ENCODE measurements at regions not wholly inside any gene's neighbourhood (a gene's known extent, or its start where the extent isn't known, plus 50 kb on each side); places are given as distances from the start of the nearest gene placed in this dataset.

DNA sequence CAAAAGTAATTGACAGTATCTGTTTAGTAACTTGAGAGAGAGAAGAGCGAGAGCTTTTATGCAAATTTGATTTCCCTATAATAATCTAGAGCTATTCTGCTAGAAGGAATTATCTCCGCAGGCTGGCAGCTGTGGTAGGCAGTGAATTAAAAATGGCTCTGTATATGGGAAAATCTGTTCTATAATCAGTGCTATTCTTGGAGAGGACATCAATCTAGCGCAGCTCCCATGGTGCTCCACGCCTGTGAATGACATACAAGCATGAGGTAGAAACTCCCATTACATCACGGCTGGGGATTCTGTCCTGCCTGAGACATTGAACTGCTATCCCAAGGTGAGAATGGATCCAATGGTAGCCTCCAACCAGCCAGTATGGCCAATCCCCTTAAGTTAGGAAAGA lies 179.0 kb downstream of the DHX15 start:
- DNase-seq: no peak
- no peak for TF ChIP-seq POLR2A (IDR thresholded peaks at IDR 0.05; ENCODE audit: low read length)
- TF ChIP-seq GATA1 (IDR thresholded peaks at IDR 0.05; ENCODE audit: low read depth, low read length): no peak

DNA sequence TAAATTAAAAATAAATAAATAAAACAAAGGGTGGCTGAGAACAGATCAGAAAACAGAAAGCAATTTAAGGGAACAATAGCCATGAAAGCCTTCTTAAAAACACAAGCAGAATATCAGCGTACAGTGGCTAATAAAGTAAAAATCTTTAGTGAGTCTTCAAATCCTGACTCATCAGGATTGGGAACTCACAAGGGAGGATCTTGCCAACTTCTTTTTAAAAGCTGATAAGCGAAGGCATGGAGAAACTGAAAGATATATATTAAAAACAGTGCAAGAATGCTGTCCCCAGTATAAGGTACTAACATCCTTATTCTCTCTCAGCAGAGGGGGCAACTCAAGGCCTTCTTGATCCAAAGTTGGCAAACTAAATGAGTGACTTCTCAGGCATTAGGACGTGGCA lies 180.1 kb downstream of the DHX15 start:
- DNase-seq: no peak
- no peak for TF ChIP-seq GATA1 (IDR thresholded peaks at IDR 0.05; ENCODE audit: low read depth, low read length)

DNA sequence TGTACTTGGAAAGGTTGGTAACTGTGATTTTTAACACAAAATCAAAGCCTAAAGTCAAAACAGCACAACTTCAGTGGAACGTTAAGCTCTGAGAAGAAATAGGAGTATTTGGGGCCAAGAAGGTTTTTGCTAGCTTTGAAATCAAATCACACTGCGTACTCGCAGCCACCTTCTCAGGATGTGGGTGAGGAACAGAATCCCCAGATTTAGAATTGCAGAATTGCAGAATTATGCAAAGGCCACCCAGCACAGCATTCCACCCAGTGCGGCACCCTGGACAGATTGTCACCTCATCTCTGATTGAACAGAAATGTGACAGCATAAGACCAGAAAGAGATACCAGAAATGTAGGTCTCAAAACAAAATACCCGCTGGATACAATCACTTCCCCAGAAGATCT lies 181.1 kb downstream of the DHX15 start:
- TF ChIP-seq GATA1 (IDR thresholded peaks at IDR 0.05; ENCODE audit: low read depth, low read length) (no peak), POLR2A (IDR thresholded peaks at IDR 0.05; ENCODE audit: low read length) (no peak)
- no peak for DNase-seq

DNA sequence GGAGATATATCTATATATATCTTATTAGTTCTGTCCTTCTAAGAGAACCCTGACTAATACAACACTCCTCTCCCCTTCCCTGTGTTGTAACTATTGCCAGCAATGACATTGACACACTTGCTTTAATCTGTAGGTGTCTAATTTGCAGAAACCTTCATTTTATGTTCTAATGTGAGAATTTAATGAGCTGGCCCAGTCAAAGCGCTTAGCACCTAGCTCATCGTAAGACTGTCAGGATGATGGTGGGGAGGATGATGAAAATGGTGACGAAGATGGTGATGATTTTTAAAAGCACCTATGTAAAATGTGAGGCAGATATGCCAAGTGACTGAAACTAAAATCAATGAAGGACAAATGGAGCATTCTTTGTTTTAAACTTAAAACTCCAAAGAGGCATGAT lies 183.8 kb downstream of the DHX15 start:
- TF ChIP-seq POLR2A (IDR thresholded peaks at IDR 0.05; ENCODE audit: low read length) (no peak), GATA1 (IDR thresholded peaks at IDR 0.05; ENCODE audit: low read depth, low read length) (no peak)
- DNase-seq: no peak

DNA sequence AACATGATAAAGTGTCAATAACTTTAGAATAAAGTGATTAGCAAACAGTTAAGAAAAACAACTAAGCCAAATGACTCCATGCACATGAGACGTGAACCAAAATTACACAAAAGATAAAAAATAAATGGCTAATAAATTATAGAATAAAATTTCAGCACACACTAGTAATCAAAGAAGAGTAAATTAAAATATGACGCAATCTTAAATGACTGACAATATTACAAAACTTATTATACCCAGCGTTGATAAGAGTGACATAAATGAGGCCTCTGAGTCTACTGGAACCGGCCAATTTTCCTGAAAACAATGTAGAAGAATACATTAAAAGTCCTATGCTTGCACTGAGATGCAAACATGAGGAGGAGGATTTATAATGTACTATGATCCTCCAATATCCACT lies 187.4 kb downstream of the DHX15 start:
- TF ChIP-seq GATA1 (IDR thresholded peaks at IDR 0.05; ENCODE audit: low read depth, low read length) (no peak), POLR2A (IDR thresholded peaks at IDR 0.05; ENCODE audit: low read length) (no peak)

DNA sequence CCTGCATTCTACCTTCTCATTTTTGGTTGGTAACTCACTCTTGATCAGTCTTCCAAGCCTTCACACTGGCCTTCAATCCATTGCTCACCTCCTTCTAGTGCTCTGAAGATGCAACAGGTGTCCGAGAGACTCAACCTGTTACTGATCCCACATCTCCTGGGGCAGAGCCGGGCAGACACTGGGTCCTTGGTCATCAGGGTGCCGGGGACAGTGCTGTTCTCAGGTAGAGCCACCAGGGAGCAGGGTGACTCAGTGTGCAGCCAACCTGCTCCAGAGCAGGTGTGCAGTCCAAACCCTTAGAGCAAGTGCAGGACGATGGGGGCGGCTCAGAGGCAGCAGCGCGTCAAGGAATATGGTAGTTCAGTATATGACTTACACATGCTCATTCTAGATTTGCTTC lies 188.4 kb downstream of the DHX15 start:
- TF ChIP-seq GATA1 (IDR thresholded peaks at IDR 0.05; ENCODE audit: low read depth, low read length) (no peak), POLR2A (IDR thresholded peaks at IDR 0.05; ENCODE audit: low read length) (no peak)
- DNase-seq: no peak

More for the DNA sequence above, 187.4 kb downstream of the DHX15 start:
- no peak for DNase-seq

DNA sequence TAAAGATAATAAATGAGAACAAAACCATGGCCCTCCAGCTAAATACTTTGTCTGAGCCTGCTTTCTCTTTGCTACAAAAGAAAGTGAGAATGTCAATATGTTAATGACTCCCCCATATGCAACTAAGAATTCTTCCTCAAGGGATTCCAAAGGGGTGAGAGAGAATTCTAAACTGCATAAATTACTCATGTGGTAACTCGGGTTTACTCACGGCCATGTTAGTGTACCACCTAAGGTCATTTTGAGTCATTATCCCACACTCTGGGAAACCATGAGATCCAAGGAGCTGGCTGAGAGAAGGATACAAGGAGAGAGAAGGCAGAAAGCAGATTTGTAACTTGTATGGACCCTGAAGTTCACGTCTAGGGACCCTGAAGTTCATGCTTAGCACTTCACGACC lies 190.3 kb downstream of the DHX15 start:
- no peak for DNase-seq
- no peak for TF ChIP-seq POLR2A (IDR thresholded peaks at IDR 0.05; ENCODE audit: low read length)
- no peak for TF ChIP-seq GATA1 (IDR thresholded peaks at IDR 0.05; ENCODE audit: low read depth, low read length)

DNA sequence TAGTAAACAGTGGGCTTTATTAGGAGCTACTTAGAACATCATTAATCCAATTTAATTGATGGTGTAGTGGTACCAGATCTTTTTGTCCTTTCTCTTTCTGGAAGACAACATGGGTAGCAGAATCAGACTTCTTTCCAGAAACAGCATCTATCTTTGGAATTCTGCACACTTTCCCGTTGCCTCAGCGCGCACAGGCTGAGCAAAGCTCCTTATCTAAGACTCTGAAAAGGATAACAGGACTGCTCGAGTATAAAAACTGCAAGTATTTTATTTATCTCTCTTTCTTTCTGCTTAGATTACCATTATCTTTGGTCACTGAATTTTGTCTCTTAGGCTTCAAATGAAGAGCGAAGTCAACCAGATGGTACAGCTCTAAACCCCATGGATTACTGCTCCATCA lies 191.7 kb downstream of the DHX15 start:
- TF ChIP-seq GATA1 (IDR thresholded peaks at IDR 0.05; ENCODE audit: low read depth, low read length) (no peak), POLR2A (IDR thresholded peaks at IDR 0.05; ENCODE audit: low read length) (no peak)
- DNase-seq: no peak

DNA sequence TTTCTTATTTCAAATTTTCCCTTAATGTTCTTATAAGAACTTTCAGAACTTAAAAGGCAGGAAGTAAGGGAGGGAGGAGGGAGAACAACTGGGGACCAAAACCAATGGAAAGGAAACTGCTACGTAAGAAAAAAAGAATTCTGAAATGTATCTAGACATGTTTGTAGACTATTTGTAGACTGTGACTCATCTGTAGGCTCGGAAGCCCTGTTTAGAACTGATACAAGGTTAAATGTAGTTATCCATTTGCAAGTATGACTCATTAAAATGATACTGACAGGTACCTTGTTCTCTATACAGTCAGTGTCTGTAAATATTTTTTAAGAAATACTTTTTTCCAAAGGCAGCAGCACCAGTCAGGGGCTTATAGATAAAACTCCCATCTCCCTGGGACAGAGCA lies 202.0 kb downstream of the DHX15 start:
- TF ChIP-seq GATA1 (IDR thresholded peaks at IDR 0.05; ENCODE audit: low read depth, low read length): no peak
- TF ChIP-seq POLR2A (IDR thresholded peaks at IDR 0.05; ENCODE audit: low read length): no peak
- no peak for DNase-seq

DNA sequence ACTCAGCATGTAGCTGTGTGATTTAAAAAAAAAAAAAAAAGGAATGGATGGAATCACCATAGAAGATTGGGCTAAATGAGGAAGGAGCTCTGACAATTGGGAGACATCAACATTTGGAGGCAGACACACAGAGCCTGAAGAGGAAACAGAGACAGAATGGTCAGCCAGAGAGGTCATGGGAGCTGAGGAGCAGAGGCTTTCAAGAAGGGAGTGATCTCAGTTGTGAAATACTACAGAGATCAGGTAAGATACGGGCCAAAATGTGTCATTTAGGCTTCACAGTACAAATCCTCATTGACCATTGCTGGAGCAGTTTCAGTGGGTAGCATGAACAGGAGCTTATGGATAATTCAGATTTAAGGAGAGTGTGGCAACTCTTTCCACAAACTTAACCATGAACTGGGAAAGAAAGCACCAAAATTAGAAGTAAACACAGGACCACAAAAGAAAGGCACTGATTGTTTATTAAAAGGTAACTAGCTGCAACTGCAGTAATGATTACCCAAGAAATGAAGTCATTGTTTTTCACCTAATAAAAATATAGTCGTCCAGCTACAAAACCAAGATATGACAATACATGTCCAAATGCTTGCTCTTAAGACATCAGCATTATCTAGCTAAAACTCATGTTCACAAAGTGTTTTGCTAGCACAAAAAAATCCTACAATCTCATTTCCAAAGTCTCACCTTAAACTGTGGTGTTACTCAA lies 203.2 kb downstream of the DHX15 start:
- TF ChIP-seq POLR2A (IDR thresholded peaks at IDR 0.05; ENCODE audit: low read length): no peak
- TF ChIP-seq GATA1 (IDR thresholded peaks at IDR 0.05; ENCODE audit: low read depth, low read length): no peak
- no peak for DNase-seq

DNA sequence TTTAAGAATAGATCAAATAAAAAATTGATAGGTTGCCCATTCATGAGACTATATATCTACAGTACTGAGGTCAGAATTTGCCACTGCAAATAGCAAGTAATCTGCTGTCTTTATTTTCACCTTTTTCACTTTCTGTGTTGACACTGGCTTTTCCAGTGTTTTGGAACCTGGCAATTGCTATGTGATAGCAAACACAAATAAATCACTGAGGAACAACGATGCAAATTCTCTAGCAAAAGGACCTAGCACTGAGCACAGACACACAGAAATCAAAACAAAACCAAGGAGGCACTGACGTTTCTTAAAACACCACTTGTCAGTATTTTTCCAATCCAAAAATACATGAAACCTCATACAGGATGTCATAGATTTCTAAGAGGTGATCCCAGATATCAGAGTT lies 210.7 kb downstream of the DHX15 start:
- TF ChIP-seq GATA1 (IDR thresholded peaks at IDR 0.05; ENCODE audit: low read depth, low read length) (no peak), POLR2A (IDR thresholded peaks at IDR 0.05; ENCODE audit: low read length) (no peak)
- no peak for DNase-seq

DNA sequence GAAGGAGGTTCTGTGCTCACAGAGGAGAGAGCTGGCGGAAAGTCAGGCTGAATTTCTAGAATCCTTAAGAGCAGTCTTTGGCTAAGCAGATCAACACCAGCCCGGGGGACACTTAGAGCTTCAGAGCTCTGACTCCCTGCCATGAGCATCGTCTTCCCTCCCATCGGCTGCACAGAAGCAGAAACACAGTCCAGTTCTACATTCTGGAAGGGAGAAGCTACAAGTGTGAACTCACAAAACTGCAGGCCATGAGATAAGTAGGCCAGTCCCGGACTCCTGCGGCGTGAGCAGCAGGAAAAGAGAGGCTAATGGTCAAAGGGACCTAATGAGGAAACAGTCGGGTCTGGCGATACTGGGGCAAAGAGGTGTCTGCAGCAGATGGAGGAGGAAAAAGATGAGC lies 211.5 kb downstream of the DHX15 start:
- no peak for DNase-seq
- TF ChIP-seq GATA1 (IDR thresholded peaks at IDR 0.05; ENCODE audit: low read depth, low read length) (no peak), POLR2A (IDR thresholded peaks at IDR 0.05; ENCODE audit: low read length) (no peak)

DNA sequence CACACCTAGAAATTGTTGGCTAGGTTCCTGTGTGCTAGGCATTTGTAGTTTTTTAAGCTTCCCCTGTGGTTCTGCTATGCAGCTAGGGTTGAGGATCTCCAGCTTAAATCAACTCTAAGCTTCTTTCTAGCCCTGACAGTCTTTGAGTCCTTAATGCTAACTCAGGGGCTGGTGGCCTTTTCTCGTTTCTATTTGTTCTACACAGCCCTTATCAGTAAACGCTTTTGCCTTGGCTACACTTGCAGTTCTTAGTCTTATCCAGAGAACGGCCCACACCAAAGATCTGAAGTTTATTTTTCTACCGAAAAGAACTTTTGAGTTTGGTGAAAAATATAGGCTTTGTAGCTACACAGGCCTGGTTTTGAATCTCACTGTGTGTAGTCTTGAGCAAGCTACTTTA lies 212.0 kb downstream of the DHX15 start:
- TF ChIP-seq GATA1 (IDR thresholded peaks at IDR 0.05; ENCODE audit: low read depth, low read length): no peak
- no peak for TF ChIP-seq POLR2A (IDR thresholded peaks at IDR 0.05; ENCODE audit: low read length)
- DNase-seq: no peak

DNA sequence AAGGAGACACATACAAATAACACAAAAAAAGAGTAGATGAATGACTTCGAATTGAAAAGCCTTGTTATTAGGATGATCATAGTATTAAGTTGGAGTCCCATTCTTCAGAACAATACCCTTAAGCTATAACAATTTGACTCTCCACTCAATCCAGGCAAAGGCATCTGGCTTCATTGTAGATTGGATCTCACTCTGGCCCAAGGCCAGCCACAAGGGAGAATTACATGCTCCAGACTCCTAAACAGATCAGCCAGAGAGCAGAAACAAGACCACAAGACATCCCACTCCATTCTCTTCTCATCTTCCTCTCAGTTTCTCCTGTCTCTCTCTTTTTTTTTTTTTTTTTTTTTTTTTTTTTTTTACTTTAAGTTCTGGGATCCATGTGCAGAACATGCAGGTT lies 213.9 kb downstream of the DHX15 start:
- no peak for DNase-seq
- TF ChIP-seq POLR2A (IDR thresholded peaks at IDR 0.05; ENCODE audit: low read length) (no peak), GATA1 (IDR thresholded peaks at IDR 0.05; ENCODE audit: low read depth, low read length) (no peak)

DNA sequence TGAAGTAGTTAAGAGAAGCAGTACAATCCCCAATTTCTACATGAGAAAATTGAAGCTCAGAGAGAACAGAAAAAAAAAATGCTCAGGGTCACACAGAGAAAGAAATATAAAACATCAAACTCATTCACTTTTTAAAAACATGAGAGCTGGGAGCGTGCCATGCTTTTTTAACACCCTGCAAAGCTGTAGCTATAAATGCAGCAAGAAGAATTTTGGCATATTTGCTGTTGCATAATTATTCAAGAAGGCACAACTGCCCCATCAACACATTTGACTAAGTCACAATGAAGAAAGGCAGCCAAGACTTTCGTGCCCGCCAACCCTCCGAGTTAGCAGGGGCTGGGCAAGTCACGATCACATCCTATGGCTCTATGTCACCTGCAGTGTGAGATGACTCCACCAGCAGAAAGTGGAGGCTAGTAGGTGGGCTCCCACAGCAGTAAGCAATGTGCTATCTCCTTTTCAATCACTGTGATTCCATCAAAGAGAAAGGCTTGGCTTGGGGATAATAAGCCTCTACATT lies 214.8 kb downstream of the DHX15 start:
- no peak for DNase-seq
- TF ChIP-seq POLR2A (IDR thresholded peaks at IDR 0.05; ENCODE audit: low read length): no peak
- no peak for TF ChIP-seq GATA1 (IDR thresholded peaks at IDR 0.05; ENCODE audit: low read depth, low read length)
